Gastroesophageal sphincter (tissue), 3 donors: ENCODE measurements at regions not wholly inside any gene's neighbourhood (a gene's known extent, or its start where the extent isn't known, plus 50 kb on each side); places are given as distances from the start of the nearest gene placed in this dataset.

ENCODE experiments used
- CTCF ChIP-seq, 4 experiments: fragments of 200-600 bp in 2 of 4; fragments of 450-650 bp in 2 of 4; sonication (generic) in 1 of 4; IDR thresholded peaks; one replicate each; pipeline ENCODE4 v1.5.1; 2017 to 2019; ENCODE audit warnings: antibody characterized with exemption in 4 of 4, mild to moderate bottlenecking in 2 of 4, moderate library complexity in 2 of 4
- POLR2AphosphoS5 ChIP-seq: sonication (generic); formaldehyde crosslinking; IDR thresholded peaks from one replicate; pipeline ENCODE4 v1.6.1; 2017; ENCODE audit warnings: antibody characterized with exemption

- no peak for TF ChIP-seq CTCF (IDR thresholded peaks at IDR 0.05)
- no peak for TF ChIP-seq POLR2AphosphoS5
Observed at GRCh38 chr2:207434306-207434705, 95.5 kb upstream of the CREB1 start.
